Liver (tissue), 8 donors: ENCODE measurements at regions not wholly inside any gene's neighbourhood (a gene's known extent, or its start where the extent isn't known, plus 50 kb on each side); places are given as distances from the start of the nearest gene placed in this dataset.

Source experiments
- DNase-seq: peaks from one replicate; pipeline ENCODE4 v3.0.0-alpha.2; 2017; ENCODE audit warnings: low spot score
- H3K27ac ChIP-seq, 2 donors: one replicate each; pipeline ENCODE4 v1.7.0; 2013; ENCODE audit warnings: inconsistent platforms in 2 of 2, low read length in 2 of 2, control low read depth in 1 of 2, low read depth in 1 of 2, mild to moderate bottlenecking in 1 of 2
- H3K27me3 ChIP-seq, 4 donors: one replicate each; pipeline versions ENCODE4 v1.6.1 to v1.7.0; 2013; ENCODE audit warnings: low read length in 3 of 4, inconsistent platforms in 1 of 4, mild to moderate bottlenecking in 1 of 4, moderate library complexity in 1 of 4; ENCODE audit not compliant: control insufficient read depth in 4 of 4, insufficient read depth in 4 of 4
- H3K36me3 ChIP-seq, 4 donors: one replicate each; pipeline versions ENCODE4 v1.6.1 to v1.7.0; 2013; ENCODE audit warnings: low read length in 3 of 4, mild to moderate bottlenecking in 3 of 4, low read depth in 1 of 4, moderate library complexity in 1 of 4; ENCODE audit not compliant: control insufficient read depth in 4 of 4, insufficient read depth in 3 of 4
- H3K4me1 ChIP-seq, 4 donors: one replicate each; pipeline versions ENCODE4 v1.6.1 to v1.7.0; 2013; ENCODE audit warnings: low read length in 3 of 4, mild to moderate bottlenecking in 3 of 4, moderate library complexity in 1 of 4; ENCODE audit not compliant: control insufficient read depth in 4 of 4, insufficient read depth in 4 of 4
- H3K4me3 ChIP-seq, 3 donors: one replicate each; pipeline versions ENCODE4 v1.6.1 to v1.7.0; 2013; ENCODE audit warnings: low read length in 3 of 3, control low read depth in 1 of 3, low read depth in 1 of 3, mild to moderate bottlenecking in 1 of 3
- H3K9ac ChIP-seq, 2 donors: one replicate each; pipeline ENCODE4 v1.7.0; 2013; ENCODE audit warnings: low read length in 2 of 2, mild to moderate bottlenecking in 2 of 2, moderate library complexity in 2 of 2, control low read depth in 1 of 2, low read depth in 1 of 2
- H3K9me3 ChIP-seq, 4 donors: one replicate each; pipeline versions ENCODE4 v1.6.1 to v1.7.0; 2013; ENCODE audit warnings: low read length in 3 of 4; ENCODE audit not compliant: control insufficient read depth in 4 of 4
- ATF3 ChIP-seq: IDR thresholded peaks from 2 replicates; pipeline ENCODE4 v1.6.1; 2016; ENCODE audit warnings: antibody characterized with exemption
- EGR1 ChIP-seq, 2 donors: IDR thresholded peaks; 2 replicates each; pipeline ENCODE4 v1.6.1; 2016 to 2018; ENCODE audit warnings: antibody characterized with exemption in 2 of 2, low read depth in 2 of 2
- FOXA1 ChIP-seq: IDR thresholded peaks from 2 replicates; pipeline ENCODE4 v1.6.1; 2016; ENCODE audit warnings: antibody characterized with exemption
- FOXA2 ChIP-seq: IDR thresholded peaks from 2 replicates; pipeline ENCODE4 v1.6.1; 2016; ENCODE audit warnings: antibody characterized with exemption
- GABPA ChIP-seq, 2 donors: IDR thresholded peaks in 1 of 2; conservative IDR thresholded peaks in 1 of 2; 2 replicates each; pipeline ENCODE4 v1.6.1; 2016; ENCODE audit warnings: antibody characterized with exemption in 2 of 2, mild to moderate bottlenecking in 1 of 2, moderate library complexity in 1 of 2
- HNF4A ChIP-seq, 2 donors: conservative IDR thresholded peaks; 2 replicates each; pipeline ENCODE4 v1.6.1; 2016; ENCODE audit warnings: antibody characterized with exemption in 2 of 2, mild to moderate bottlenecking in 2 of 2
- HNF4G ChIP-seq: IDR thresholded peaks from 2 replicates; pipeline ENCODE4 v1.6.1; 2016; ENCODE audit warnings: antibody characterized with exemption
- JUND ChIP-seq, 2 donors: IDR thresholded peaks; 2 replicates each; pipeline ENCODE4 v1.6.1; 2016; ENCODE audit warnings: antibody characterized with exemption in 2 of 2
- MAX ChIP-seq: IDR thresholded peaks from 2 replicates; pipeline ENCODE4 v1.6.1; 2016; ENCODE audit warnings: antibody characterized with exemption
- NR2F2 ChIP-seq: IDR thresholded peaks from 2 replicates; pipeline ENCODE4 v1.6.1; 2016; ENCODE audit warnings: antibody characterized with exemption
- RAD21 ChIP-seq, 2 donors: IDR thresholded peaks; 2 replicates each; pipeline ENCODE4 v1.6.1; 2016; ENCODE audit warnings: antibody characterized with exemption in 2 of 2, mild to moderate bottlenecking in 2 of 2
- RXRA ChIP-seq, 2 donors: IDR thresholded peaks; 2 replicates each; pipeline ENCODE4 v1.6.1; 2017 to 2018; ENCODE audit warnings: antibody characterized with exemption in 2 of 2, mild to moderate bottlenecking in 1 of 2
- SP1 ChIP-seq: IDR thresholded peaks from 2 replicates; pipeline ENCODE4 v1.6.1; 2018; ENCODE audit warnings: antibody characterized with exemption, mild to moderate bottlenecking
- TAF1 ChIP-seq: conservative IDR thresholded peaks from 2 replicates; pipeline ENCODE4 v1.6.1; 2016; ENCODE audit warnings: antibody characterized with exemption, mild to moderate bottlenecking
- ZBTB33 ChIP-seq: IDR thresholded peaks from 2 replicates; pipeline ENCODE4 v1.6.1; 2016; ENCODE audit warnings: antibody characterized with exemption
- WGBS: extraction: QIAGEN DNeasy Blood & Tissue Kit; methylation state at CpG from one replicate; pipeline ENCODE4 v1.1.7; 2013; 5-methylcytosine and 5-hydroxymethylcytosine counted together
- TF ChIP-seq, protein P1 (sequence below): fragments of 150-350 bp; IDR thresholded peaks from 2 replicates; pipeline ENCODE4 v1.5.1; 2017; ENCODE audit warnings: improper control_type of control experiment, low read depth, low read length; ENCODE audit not compliant: missing input control
- donor health status: healthy.
- donor health status: healthy.
- donor health status: healthy.
- donor health status: healthy.
- donor health status: healthy.

DNA sequence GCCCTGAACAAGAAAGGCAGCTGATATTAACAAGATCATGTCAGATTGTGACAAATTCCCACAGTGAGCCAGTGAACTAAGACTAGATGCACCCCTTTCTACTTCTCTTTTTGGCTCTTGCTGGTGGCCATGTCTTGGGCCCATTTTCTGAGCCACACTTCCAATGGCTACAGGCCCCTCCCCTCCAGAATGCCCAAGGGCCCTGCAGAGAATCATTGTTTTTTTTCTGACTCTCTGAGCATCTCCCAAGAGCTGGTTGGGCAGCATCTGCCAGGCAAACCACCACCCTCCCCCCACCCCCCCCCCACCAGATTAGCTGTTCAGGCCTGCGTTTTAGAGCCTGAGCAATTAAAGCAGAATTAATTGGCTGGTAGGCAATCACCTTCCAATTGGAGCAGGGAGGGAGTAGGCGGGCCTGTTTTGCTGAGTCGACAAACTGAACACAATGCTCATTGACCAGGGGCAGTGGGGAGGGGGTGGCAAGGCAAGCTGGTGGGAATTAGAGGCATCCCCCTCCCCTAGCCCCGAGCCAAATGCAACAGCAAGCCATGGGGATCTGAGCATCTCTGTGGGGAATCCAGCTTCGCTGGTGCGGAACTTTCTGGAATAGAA is 541.4 kb downstream of the MN1 start:
- TF ChIP-seq FOXA2 (no peak), TAF1 (no peak), RAD21 (IDR thresholded peaks at IDR 0.05) (no peak), ZBTB33 (no peak), SP1 (no peak), JUND (IDR thresholded peaks at IDR 0.05) (no peak), HNF4G (no peak), FOXA1 (no peak), MAX (no peak), EGR1 (IDR thresholded peaks at IDR 0.05; ENCODE audit: low read depth in 2 of 2) (no peak), ATF3 (no peak), HNF4A (conservative IDR thresholded peaks at IDR 0.05) (no peak), GABPA (IDR thresholded peaks at IDR 0.05 in 1 of 2, conservative IDR thresholded peaks at IDR 0.05 in 1 of 2) (no peak)
- TF ChIP-seq, protein P1, sequence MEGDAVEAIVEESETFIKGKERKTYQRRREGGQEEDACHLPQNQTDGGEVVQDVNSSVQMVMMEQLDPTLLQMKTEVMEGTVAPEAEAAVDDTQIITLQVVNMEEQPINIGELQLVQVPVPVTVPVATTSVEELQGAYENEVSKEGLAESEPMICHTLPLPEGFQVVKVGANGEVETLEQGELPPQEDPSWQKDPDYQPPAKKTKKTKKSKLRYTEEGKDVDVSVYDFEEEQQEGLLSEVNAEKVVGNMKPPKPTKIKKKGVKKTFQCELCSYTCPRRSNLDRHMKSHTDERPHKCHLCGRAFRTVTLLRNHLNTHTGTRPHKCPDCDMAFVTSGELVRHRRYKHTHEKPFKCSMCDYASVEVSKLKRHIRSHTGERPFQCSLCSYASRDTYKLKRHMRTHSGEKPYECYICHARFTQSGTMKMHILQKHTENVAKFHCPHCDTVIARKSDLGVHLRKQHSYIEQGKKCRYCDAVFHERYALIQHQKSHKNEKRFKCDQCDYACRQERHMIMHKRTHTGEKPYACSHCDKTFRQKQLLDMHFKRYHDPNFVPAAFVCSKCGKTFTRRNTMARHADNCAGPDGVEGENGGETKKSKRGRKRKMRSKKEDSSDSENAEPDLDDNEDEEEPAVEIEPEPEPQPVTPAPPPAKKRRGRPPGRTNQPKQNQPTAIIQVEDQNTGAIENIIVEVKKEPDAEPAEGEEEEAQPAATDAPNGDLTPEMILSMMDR, result no peak
- DNase-seq, result no peak
- Histone ChIP-seq H3K27me3 (no peaks in the 10 kb centered on the region), H3K27ac (no peak overlapping the region), H3K36me3 (no peaks in the 10 kb centered on the region), H3K9me3 (peaks cover 0 to 7% (median 6%) of the 10 kb centered on the region in 4 donors), H3K4me3 (no peak overlapping the region), H3K4me1 (no peaks in the 10 kb centered on the region), H3K9ac (no peak overlapping the region)
- 56% methylated on average over 6 of the region's 6 CpGs for WGBS

GRCh38 chr22:27262361-27262760 is 539.2 kb downstream of the MN1 start:
- Histone ChIP-seq H3K4me1 (no peaks in the 10 kb centered on the region), H3K4me3 (no peak overlapping the region), H3K9me3 (no peaks in the 10 kb centered on the region), H3K27me3 (peaks cover 0 to 3% (median 0%) of the 10 kb centered on the region in 4 donors), H3K36me3 (no peaks in the 10 kb centered on the region), H3K9ac (no peak overlapping the region), H3K27ac (no peak overlapping the region)
- no peak for TF ChIP-seq FOXA2
- no peak for TF ChIP-seq SP1
- no peak for TF ChIP-seq MAX
- no peak for TF ChIP-seq TAF1
- TF ChIP-seq HNF4G, result no peak
- no peak for TF ChIP-seq NR2F2
- TF ChIP-seq ATF3, result no peak
- no peak for TF ChIP-seq JUND (IDR thresholded peaks at IDR 0.05)
- TF ChIP-seq EGR1 (IDR thresholded peaks at IDR 0.05; ENCODE audit: low read depth in 2 of 2), result no peak
- no peak for TF ChIP-seq RXRA (IDR thresholded peaks at IDR 0.05)
- no peak for TF ChIP-seq RAD21 (IDR thresholded peaks at IDR 0.05)
- no peak for DNase-seq
- 56% methylated on average over 10 of the region's 10 CpGs for WGBS
